ENCODE measurements at regions not wholly inside any gene's neighbourhood (a gene's known extent, or its start where the extent isn't known, plus 50 kb on each side); places are given as distances from the start of the nearest gene placed in this dataset.
"Not testable (repeated sequence)": the region's sequence is repeated elsewhere in the genome, so short reads cannot be mapped to it uniquely, and the experiment has no call there.

- DNase-seq, result no peak
These were observed 93.7 kb upstream of the ID2 start for GRCh38 chr2:8587920-8588830.

GRCh38 chr2:8588831-8589191 is 93.0 kb upstream of the ID2 start:
- DNase-seq, result no peak

- DNase-seq, result no peak
These were observed 92.1 kb upstream of the ID2 start for GRCh38 chr2:8589721-8590120.

GRCh38 chr2:8590938-8591337 is 90.9 kb upstream of the ID2 start:
- DNase-seq, result no peak

- no peak for DNase-seq
These were observed 89.1 kb upstream of the ID2 start for GRCh38 chr2:8592736-8593135.

GRCh38 chr2:8593243-8593642 is 88.6 kb upstream of the ID2 start:
- no peak for DNase-seq

GRCh38 chr2:8594731-8595427 is 87.0 kb upstream of the ID2 start:
- DNase-seq, result no peak

GRCh38 chr2:8595428-8595805 is 86.4 kb upstream of the ID2 start:
- no peak for DNase-seq

GRCh38 chr2:8595811-8596600 is 85.8 kb upstream of the ID2 start:
- no peak for DNase-seq

- DNase-seq, result no peak
These were observed 84.8 kb upstream of the ID2 start for GRCh38 chr2:8597094-8597493.

- no peak for DNase-seq
These were observed 84.2 kb upstream of the ID2 start for GRCh38 chr2:8597559-8598225.

- DNase-seq, result no peak
These were observed 83.3 kb upstream of the ID2 start for GRCh38 chr2:8598295-8599165.

GRCh38 chr2:8599421-8600242 is 82.2 kb upstream of the ID2 start:
- no peak for DNase-seq

- DNase-seq, result no peak
These were observed 81.4 kb upstream of the ID2 start for GRCh38 chr2:8600456-8600855.

- no peak for DNase-seq
These were observed 79.0 kb upstream of the ID2 start for GRCh38 chr2:8602809-8603208.

GRCh38 chr2:8603356-8603755 is 78.5 kb upstream of the ID2 start:
- not testable (repeated sequence) for DNase-seq

GRCh38 chr2:8604262-8604661 is 77.6 kb upstream of the ID2 start:
- DNase-seq, result no peak

- no peak for DNase-seq
These were observed 76.3 kb upstream of the ID2 start for GRCh38 chr2:8605351-8606065.

GRCh38 chr2:8606226-8606625 is 75.6 kb upstream of the ID2 start:
- no peak for DNase-seq
